ENCODE measurements at regions not wholly inside any gene's neighbourhood (a gene's known extent, or its start where the extent isn't known, plus 50 kb on each side); places are given as distances from the start of the nearest gene placed in this dataset.
A peak's percentile ranks its signal among the peaks of the same experiment; 100 is the strongest.

GRCh38 chr7:145327646-145328045 is 491.8 kb upstream of the TPK1 start:
- H3K27me3 ChIP-seq (replicated peaks in 1 of 2; ENCODE audit: control insufficient read depth in 2 of 2, insufficient read depth in 2 of 2, low read length in 1 of 2), result no peaks in the 10 kb centered on the region
- H3K9ac ChIP-seq (ENCODE audit: control insufficient read depth, insufficient read depth, low read length), result no peak overlapping the region
- CTCF ChIA-PET, result no interaction called here
- H3K9me3 ChIP-seq (replicated peaks; ENCODE audit: control insufficient read depth, insufficient read depth, low read length), result no peaks in the 10 kb centered on the region
- no peak overlapping the region for H3K4me3 ChIP-seq
- H3K79me2 ChIP-seq (ENCODE audit: control insufficient read depth, insufficient read depth, low read length), result no peaks in the 10 kb centered on the region
- no TSS peak for BruUV-seq (replicated peaks)
- RAD21 ChIA-PET (ENCODE audit: unreplicated experiment), result no interaction called here
- SMC1A ChIA-PET (ENCODE audit: uncharacterized antibody, unreplicated experiment), result no interaction called here
- H3K4me1 ChIP-seq (ENCODE audit: control insufficient read depth, insufficient read depth, low read length), result no peaks in the 10 kb centered on the region
- no peaks in the 10 kb centered on the region for H3K36me3 ChIP-seq (ENCODE audit: control insufficient read depth in 2 of 2, insufficient read depth in 2 of 2, low read length in 1 of 2)
- TF ChIP-seq RAD21 (IDR thresholded peaks at IDR 0.05; ENCODE audit: insufficient read depth, low read depth, low read length) (no peak), ZBTB4 (CRISPR knock-in tag; IDR thresholded peaks at IDR 0.05) (no peak)
- no peak overlapping the region for H3K4me2 ChIP-seq (ENCODE audit: control insufficient read depth, insufficient read depth)
- 0% methylated on average over 1 of the region's 1 CpG for WGBS (ENCODE audit: insufficient coverage, insufficient replicate concordance, low lambda C conversion rate, missing lambda C conversion rate)
- no peaks in the 10 kb centered on the region for H4K20me1 ChIP-seq (ENCODE audit: control insufficient read depth, insufficient read depth)
- no peak overlapping the region for H2AFZ ChIP-seq (ENCODE audit: control insufficient read depth, low read depth, low read length)
- in situ Hi-C loops (cut with MboI), result no loop called here
- intact Hi-C loops (cut with micrococcal nuclease; ENCODE audit: unreplicated experiment), result no loop called here
- POLR2A ChIA-PET, result no interaction called here
- FAIRE-seq (no peak), ATAC-seq (no peak), DNase-seq (ENCODE audit: low read depth, low spot score) (no peak)
- no peak overlapping the region for H3K27ac ChIP-seq (ENCODE audit: control insufficient read depth, insufficient read depth)

- Histone ChIP-seq H3K4me3 (no peak overlapping the region), H3K4me1 (ENCODE audit: control insufficient read depth, insufficient read depth, low read length) (no peaks in the 10 kb centered on the region), H3K4me2 (ENCODE audit: control insufficient read depth, insufficient read depth) (no peak overlapping the region), H2AFZ (ENCODE audit: control insufficient read depth, low read depth, low read length) (no peak overlapping the region), H3K27ac (ENCODE audit: control insufficient read depth, insufficient read depth) (no peak overlapping the region), H3K9ac (ENCODE audit: control insufficient read depth, insufficient read depth, low read length) (no peak overlapping the region), H4K20me1 (ENCODE audit: control insufficient read depth, insufficient read depth) (no peaks in the 10 kb centered on the region), H3K27me3 (replicated peaks in 1 of 2; ENCODE audit: control insufficient read depth in 2 of 2, insufficient read depth in 2 of 2, low read length in 1 of 2) (no peaks in the 10 kb centered on the region), H3K9me3 (replicated peaks; ENCODE audit: control insufficient read depth, insufficient read depth, low read length) (no peaks in the 10 kb centered on the region), H3K36me3 (ENCODE audit: control insufficient read depth in 2 of 2, insufficient read depth in 2 of 2, low read length in 1 of 2) (no peaks in the 10 kb centered on the region), H3K79me2 (ENCODE audit: control insufficient read depth, insufficient read depth, low read length) (no peaks in the 10 kb centered on the region)
- TF ChIP-seq TCF3 (IDR thresholded peaks at IDR 0.05; ENCODE audit: borderline replicate concordance, insufficient read depth, low read depth, low read length) (0 out of 2 replicates have a peak, but pooled peaks have one; percentile 40), SP1 (IDR thresholded peaks at IDR 0.05; ENCODE audit: low read depth, low read length) (no peak), ASH2L (IDR thresholded peaks at IDR 0.05; ENCODE audit: borderline replicate concordance, low read depth) (no peak), BCL3 (IDR thresholded peaks at IDR 0.05; ENCODE audit: borderline replicate concordance, insufficient read depth, low read depth, low read length, poor library complexity, severe bottlenecking) (peak; percentile 94)
- TF ChIP-seq, protein P1, sequence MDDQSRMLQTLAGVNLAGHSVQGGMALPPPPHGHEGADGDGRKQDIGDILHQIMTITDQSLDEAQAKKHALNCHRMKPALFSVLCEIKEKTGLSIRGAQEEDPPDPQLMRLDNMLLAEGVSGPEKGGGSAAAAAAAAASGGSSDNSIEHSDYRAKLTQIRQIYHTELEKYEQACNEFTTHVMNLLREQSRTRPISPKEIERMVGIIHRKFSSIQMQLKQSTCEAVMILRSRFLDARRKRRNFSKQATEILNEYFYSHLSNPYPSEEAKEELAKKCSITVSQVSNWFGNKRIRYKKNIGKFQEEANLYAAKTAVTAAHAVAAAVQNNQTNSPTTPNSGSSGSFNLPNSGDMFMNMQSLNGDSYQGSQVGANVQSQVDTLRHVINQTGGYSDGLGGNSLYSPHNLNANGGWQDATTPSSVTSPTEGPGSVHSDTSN (IDR thresholded peaks at IDR 0.05; ENCODE audit: insufficient replicate concordance, low read depth, low read length), result peak; percentile 22
- RAD21 ChIA-PET (ENCODE audit: unreplicated experiment), result no interaction called here
- no peak for ATAC-seq
- intact Hi-C loops (cut with micrococcal nuclease; ENCODE audit: unreplicated experiment), result no loop called here
- in situ Hi-C loops (cut with MboI), result no loop called here
- no peak for FAIRE-seq
- CTCF ChIA-PET, result no interaction called here
- SMC1A ChIA-PET (ENCODE audit: uncharacterized antibody, unreplicated experiment), result no interaction called here
- POLR2A ChIA-PET, result no interaction called here
- WGBS (ENCODE audit: insufficient coverage, insufficient replicate concordance, low lambda C conversion rate, missing lambda C conversion rate), result 76% methylated on average over 21 of the region's 21 CpGs
- DNase-seq (ENCODE audit: low read depth, low spot score), result no peak
- no TSS peak for BruUV-seq (replicated peaks)
Measured at GRCh38 chr7:145324081-145324480, 488.2 kb upstream of the TPK1 start.
